T-helper 22 cell (primary cell): ENCODE measurements at regions not wholly inside any gene's neighbourhood (a gene's known extent, or its start where the extent isn't known, plus 50 kb on each side); places are given as distances from the start of the nearest gene placed in this dataset.
"Not testable (repeated sequence)": the region's sequence is repeated elsewhere in the genome, so short reads cannot be mapped to it uniquely, and the experiment has no call there.

Source experiments
- DNase-seq: peaks from one replicate; pipeline ENCODE4 v3.0.0-alpha.2; 2020; ENCODE audit warnings: low read depth

DNA sequence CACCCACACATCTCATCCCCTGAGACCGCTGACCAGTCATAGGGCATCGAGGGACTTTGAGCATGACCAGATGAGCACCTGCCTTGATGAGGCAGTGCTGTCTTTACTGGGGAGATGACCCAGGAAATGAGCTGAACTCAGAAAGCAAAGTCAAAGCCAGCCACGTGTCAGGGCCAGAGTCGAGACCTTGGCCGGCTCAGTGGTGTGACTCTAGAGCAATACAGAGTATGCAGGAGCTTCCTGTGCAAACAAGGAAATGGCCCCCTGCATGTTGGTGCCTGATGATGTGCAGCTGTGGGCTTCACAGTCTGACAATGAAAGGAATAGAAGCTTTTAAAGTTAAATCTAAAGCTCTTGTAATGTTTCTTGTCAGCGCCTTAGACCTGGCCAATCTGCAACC, 332.9 kb downstream of the PCNX1 start:
- no peak for DNase-seq

DNA sequence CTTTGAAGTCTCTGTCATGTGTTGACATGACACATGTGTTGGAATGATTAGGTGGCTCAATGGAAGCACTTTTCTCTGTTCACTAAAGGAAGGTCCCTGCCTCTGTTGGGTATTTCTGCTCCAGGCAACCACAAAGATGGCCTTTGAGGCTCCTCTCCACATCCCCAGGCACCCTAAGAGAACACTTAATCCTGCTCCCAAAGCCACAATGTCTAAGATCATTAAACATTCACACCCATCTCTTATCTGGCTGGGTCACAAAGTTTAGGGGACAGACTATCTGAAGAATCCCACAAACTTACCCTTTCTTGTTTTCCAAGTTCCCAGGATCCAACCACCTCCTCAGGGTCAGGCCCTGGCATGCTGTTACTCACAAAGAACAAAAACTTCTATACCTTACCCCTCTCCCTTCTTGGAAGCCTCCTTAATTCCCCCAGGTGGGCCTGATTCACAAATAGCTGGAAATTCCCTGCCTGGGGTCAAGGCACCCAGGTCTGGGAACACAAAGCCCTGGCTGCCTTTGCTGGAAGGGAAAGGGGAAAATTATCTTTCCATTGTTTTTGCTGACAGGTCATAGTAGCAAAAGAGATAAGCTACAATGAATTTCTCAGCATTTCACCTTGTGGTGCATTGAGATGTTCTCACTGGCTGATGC, 333.7 kb downstream of the PCNX1 start:
- DNase-seq, result no peak

DNA sequence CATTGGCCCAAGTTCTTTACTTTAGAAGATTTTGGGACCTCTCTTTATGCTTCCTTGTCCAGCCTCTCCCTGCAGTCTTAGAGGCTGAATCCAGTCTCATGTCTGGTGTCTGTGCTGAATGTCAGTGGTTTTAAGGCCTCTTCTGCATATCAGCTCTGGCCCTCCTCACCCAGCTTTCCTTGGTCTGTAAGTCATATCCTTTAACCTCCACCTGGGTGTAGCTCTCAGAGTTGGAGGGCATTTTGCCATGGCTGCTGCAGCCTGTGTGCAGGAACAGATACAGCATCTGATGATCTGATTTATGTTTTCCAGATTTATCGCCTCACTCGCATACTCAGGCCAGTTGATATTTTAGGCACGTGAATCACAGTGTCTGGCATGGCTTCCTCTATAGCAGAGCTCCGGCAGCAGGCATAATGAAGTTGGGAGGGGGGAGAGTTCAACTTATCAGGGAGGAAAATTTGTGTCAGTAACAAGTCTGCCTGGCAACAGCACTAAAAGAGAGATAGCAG, 335.0 kb downstream of the PCNX1 start:
- no peak for DNase-seq

DNA sequence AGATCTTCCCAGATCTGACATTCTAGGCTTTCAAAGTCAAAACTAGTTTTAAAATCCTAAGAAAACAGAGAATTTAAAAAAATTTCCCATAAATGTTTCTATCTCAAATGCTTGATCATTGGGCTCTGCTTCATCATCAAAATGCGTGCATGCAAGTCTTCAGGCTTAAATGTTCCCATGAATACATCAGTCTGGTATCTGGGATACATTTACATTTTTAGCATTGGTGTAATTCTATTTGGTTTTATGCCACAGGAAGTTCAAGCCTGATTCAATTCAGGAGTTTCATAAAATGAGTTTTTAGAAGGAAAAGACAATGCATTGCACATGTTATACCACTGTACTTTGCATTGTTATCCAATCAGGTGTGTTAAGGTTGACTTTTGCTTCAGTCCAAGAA, 336.4 kb downstream of the PCNX1 start:
- no peak for DNase-seq

DNA sequence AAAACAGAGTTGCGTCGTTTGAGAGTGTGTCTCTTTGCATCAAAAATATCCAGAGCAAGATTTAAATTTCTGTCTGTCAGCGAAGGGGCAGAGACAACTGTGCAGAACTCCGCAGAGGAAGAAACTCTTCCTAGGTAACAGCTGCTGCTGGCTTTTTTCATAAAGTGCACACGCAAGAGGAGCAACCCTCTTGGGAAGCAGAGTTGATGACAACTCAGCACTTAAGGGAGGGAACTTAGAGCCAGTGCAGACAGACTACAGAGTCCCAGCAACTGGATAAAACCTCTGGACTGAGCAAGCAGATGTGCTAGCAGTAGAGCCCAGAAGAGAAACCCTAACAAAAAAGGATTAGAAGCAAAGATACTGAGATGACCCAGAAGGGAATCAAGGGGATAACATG, 337.1 kb downstream of the PCNX1 start:
- no peak for DNase-seq

DNA sequence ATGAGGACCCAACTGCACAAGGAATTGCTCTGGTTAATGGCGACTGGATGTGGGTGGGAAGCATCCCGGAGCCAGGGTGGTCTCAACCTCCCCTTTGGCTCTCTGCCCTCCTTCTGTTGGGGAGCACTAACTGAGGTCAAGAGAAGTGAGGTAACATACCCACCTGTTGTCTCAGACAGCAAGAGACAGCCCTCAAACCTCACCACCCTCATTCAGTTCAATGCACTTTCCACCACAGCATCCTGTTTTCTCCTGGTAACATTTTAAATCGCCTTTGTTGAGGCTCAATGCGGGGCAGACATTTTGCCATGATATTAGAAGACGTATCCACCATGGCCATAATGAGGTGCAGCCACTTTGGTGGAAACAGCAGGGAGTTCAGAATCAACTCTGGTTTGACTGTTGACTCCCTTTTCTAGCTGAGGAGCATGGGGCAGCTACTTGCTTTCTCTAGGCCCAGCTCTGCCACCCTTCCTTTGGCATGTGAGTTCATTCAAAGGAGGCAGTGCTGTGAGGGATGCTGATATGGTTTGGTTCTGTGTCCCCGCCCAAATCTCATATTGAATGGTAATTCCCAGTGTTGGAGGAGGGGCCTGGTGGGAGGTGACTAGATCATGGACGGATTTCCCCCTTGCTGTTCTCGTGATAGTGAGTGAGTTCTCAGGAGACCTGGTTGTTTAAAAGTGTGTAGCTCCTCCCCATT, 338.6 kb downstream of the PCNX1 start:
- no peak for DNase-seq

DNA sequence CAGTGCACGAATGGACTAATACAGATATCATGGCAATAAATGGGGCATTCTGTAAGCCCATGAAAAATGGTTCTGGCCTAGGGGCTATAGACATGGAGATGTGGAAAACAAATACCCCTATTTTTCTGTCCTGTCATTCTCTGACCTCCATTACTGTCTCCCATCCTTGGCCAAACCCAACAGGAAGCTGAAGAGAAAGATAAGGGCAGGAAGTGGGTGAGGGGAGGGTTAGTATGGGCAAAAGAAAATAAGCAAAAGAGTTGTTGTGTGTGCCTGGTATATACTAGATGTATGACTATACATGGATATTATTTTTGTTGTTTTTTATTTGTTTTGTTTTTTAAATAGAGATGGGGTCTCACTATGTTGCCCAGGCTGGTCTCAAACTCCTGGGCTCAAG, 339.3 kb downstream of the PCNX1 start:
- DNase-seq, result no peak

DNA sequence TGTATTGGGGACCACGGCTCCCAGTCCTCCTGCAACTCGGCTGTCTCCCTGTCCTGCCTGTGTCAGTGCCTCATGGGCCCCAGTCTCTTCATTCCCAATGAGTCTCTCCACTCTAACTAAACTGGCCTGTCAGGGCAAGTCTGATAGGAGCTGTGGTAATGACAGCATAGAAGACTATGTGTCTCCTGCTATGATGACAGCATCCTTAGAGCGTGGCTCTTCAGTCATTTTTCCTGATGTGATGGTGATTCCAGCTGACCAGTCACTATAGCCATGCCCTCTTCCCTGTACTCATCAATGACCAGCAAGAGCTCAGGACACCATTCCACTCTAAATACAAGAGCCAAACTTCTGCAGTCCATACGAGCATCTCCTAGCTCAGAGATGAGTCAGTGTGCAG, 339.8 kb downstream of the PCNX1 start:
- no peak for DNase-seq

DNA sequence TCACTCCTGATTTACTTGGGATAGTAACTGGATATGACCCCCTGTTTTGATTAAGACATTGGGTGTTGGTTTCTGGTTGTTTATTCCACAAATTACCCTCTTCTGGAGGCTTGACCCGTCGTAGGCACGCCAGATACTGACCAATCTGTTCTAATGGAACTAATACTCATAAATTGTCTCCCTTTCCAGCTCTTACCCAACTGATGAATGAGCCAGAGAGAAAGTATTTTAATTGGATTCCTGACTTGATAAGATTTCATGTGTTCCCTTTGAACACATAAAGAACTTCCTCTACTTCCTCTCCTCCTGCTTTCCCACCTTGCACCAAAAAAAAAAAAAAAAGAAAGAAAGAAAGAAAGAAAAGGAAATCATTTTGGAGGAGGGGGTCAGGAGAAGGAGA, 340.9 kb downstream of the PCNX1 start:
- no peak for DNase-seq

DNA sequence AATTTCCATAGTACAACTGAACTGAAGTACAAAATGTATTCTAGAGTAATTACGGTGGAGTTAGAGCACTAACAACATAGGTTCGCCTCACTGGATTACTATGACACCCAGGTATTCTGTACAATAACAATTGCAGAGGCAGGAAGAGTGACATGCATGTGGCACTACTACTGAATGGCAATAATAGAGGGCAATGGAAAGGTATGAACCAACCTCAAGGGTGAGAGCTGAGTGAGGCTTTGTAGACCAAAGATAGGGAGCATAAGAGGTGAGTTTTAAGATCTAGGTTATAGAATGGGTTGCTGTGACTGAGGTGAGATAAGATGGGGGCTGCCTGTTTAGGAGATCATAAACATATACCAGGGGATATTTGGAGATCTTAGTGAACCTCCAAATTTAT, 343.1 kb downstream of the PCNX1 start:
- DNase-seq, result no peak

DNA sequence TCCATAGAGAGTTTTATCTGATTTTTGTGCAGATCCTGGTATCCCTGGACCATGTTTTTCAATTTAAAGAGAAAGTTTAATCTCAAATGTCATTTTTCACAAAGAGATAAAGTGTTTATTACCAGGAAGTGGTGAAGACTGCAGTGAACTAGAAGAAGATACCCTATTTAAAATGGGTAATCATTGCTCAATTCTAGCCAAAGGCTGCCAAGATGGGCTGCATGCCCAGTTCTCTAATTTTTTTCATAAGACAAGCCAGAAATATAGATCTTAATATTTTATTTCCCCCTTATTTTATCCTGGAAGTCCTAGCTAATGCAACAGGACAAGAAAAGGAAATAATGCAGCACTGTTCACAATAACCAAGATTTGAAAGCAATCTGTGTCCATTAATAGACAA, 343.5 kb downstream of the PCNX1 start:
- DNase-seq, result no peak

DNA sequence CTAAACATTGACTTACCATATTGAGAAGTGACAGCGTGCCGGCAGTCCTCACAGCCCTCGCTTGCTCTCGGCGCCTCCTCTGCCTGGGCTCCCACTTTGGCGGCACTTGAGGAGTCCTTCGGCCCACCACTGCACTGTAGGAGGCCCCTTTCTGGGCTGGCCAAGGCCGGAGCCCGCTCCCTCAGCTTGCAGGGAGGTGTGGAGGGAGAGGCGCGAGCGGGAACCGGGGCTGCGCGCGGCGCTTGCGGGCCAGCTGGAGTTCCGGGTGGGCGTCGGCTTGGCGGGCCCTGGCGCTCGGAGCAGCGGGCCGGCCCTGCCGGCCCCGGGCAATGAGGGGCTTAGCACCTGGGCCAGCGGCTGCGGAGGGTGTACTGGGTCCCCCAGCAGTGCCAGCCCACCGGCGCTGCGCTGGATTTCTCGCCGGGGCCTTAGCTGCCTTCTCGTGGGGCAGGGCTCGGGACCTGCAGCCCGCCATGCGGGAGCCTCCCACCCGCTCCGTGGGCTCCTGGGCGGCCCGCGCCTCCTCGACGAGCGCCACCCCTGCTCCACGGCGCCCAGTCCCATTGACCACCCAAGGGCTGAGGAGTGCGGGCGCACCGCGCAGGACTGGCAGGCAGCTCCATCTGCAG, 346.9 kb downstream of the PCNX1 start:
- not testable (repeated sequence) for DNase-seq

DNA sequence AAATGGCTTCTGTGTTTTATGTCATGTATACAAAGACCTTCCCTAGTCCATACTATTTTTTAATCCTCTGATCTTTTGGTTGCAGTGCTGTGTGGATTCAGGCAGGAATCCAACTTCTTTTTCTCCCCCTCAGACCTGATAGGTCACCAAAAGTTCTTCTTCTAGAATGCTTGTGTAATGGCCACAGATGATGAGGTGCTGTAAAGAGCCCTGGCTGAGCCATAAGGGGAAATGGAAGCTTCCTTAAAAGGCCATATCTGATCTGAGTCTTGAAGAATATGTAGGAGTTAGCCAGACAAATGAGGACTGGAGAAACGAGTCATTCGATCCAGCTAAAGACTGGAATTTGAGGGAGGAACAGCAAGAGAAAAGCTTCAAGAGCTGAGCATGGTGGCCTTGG, 353.9 kb downstream of the PCNX1 start:
- DNase-seq, result no peak

DNA sequence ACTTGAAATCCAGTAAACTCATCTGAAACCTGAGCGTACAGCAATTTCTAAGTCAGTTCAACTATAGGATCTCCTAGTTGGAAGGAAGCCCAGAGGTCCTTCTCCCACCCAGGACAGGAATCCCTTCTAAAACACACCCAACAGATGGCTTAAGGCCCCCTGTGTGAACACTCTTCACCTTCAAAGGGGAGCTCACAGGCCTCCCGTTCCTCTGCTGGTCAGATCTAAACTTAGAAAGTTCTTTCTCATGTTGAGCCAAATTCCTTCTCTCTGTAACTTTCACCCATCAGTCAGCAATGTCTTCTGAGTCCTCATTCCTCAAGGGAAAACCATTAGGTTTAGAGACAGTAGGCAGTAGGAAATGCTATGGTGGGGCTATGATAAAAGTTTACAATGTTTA, 355.2 kb downstream of the PCNX1 start:
- no peak for DNase-seq

DNA sequence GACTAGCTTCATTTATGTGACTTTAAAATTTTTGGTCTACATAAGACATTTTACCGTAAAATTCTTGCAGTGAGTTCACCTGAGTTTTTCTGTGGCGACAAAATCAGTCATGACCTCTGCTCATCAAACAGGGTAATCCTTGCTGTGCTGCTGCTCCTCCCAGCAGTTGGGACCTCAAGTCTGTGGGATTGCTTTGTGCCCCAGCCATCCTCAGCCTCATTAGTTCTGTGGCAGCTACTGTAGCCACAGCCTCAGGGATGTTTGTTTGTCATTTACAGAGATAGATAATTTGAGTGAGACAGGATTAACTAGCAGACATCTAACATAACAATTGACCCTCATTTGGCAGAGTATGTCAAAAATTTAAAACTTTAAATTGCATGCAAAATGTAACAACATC, 357.0 kb downstream of the PCNX1 start:
- no peak for DNase-seq

DNA sequence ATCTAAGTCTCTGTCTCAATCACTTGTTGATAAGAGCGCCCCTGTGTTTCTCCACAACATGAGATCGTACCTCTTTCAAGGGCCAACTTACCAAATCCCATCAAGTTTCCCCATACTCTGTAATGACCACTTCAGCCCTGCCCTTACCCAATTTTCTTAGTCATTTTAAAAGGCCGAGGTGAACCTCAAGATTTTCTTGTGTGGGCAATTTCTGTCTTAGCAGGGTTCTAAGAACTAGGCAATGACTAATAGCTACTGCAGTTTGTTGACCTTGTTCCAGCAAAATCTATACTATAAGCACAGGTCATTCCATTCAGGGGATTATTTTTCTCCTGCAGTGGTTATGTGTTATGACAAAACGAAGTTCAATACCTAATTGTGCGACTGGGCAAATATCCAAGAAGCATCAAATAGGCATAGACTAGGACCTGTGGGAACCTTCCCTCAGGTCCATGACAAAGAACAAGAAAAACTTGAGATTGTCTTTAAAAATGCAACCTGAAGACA, 359.8 kb downstream of the PCNX1 start:
- DNase-seq, result no peak

DNA sequence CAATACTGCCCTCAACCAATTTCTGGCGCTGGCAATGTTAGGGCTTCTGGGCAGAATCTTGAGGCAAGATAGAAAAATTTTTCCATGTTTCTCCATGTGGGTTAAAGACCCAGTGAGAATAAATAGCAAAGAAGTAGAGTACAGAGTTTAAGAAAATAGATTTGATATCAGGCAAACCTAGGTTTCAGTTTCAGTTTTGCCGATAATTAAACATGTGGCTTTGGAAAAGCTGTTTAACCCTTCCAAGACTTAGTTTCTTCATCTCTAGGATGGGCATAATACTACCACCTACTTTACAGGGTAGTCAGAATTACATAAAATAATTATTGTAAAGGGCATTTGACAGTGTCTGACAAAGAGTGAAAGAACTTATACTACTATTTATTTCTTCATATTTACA, 360.4 kb downstream of the PCNX1 start:
- no peak for DNase-seq

DNA sequence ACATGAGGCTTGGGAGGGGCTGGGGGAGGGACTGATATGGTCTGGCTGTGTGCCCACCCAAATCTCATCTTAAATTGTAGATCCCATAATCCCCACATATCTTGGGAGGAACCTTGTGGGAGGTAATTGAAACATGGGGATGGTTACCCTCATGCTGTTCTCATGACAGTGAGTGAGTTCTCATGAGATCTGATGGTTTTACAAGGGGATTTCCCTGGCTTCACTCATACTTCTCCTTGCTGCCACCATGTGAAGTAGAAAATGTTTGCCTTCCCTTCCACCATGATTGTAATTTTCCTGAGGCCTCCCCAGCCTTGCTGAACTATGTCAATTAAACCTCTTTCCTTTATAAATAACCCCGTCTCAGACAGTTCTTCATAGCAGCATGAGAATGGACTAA, 362.9 kb downstream of the PCNX1 start:
- no peak for DNase-seq

DNA sequence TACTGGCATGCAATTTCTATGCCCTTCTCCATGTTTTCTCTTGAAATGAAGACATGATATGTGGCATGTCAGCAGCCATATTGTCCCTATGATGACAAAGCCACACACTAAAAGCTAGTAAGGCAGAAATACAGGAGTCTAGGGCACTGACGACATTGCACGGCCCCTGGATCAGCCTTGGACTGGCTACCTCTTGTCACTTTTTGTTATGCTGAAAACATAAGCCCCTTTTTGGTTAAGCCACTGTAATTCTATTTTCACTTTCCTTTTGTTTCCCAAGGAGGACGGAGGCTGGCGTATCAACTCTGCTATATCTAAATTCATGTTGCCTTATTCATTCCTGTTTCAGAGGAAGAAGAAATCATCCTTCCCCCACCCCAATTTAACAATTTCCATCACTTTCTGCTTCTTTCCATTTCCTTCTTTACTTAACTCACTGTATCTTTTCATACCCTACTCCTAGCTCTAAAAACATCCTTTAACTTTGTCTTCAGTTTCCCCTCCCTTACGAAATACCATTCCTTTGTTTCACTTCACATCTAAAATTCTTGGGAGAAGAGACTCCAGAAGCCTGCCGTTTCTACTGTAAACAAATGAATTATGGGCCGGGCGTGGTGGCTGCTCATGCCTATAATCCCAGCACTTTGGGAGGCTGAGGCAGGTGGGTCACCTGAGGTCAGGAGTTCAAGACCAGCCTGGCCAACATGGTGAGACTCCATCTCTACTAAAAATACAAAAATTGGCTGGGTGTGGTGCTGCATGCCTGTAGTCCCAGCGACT, 364.1 kb downstream of the PCNX1 start:
- DNase-seq, result no peak

DNA sequence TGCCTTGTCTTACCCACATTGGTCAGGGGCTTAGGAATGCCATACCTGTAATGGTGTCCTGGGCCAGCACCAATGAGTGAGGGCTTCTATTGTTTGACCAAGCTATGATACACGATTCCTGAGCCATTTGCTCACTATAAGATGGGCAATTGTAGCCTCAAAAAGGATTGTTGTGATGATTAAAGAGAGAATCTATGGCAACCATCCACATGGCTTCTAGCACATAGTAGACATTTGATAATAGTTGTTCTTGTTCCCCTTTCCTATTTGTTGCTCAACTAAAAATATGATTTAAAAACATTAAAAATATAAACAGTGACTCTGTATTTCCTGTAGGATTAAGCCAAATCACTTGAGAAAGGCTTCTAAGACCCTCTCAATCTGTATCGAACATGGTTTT, 366.1 kb downstream of the PCNX1 start:
- DNase-seq, result no peak

DNA sequence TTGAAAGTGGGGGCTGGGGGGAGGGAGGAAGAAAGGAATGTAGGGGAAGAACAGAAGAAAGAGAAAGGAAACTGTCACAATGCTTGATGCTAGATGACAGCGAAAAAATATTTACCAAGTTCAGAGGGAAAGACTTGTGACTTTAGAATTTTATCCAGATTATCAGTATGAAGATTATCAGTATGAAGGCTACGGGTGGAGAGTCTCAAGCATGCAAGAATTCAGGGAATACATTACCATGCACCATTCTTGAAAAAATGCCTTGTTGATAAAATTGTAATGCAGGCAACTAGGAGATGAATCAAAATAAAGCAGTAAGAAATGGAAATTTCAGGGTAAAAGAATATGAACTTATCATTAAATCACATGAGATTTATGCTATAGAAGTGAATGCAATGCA, 376.8 kb downstream of the PCNX1 start:
- DNase-seq, result no peak

DNA sequence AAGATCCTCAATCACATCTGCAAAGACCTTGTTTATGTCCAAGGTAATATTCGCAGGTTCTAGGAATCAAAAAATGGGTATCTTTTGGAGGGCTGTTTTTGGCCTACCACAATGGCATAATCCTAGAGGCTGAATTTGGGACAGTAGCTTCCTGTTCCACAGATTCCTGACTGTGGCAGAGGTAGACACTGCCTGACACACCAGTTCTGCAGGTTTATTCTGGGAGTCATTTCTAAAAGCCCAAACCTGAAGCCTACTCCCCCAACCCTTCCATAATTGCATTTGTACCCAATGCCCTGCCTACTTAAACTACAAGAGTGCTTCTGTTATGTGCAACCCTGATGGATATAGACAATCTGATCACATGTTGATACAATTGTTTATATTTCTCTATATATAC, 378.9 kb downstream of the PCNX1 start:
- DNase-seq, result no peak

DNA sequence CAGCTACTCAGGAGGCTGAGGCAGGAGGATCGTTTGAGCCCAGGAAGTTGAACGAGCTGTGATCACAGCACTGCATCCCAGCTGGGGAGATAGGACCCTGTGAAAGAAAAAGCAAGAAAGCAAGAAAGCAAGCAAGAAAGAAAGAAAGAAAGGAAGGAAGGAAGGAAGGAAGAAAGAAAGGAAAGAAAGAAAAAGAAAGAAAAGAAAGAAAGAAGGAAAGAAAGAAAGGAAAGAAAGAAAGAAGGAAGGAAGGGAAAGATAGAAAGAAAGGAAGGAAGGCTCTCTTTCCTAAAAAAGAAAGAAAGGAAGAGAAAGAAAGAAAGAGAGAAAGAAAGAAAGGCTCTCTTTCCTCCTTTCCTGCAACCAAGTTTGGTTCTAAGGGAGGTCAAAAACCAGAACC, 380.3 kb downstream of the PCNX1 start:
- DNase-seq, result no peak
